Erythroblast (primary cell): ENCODE measurements at regions not wholly inside any gene's neighbourhood (a gene's known extent, or its start where the extent isn't known, plus 50 kb on each side); places are given as distances from the start of the nearest gene placed in this dataset.

ENCODE experiments used
- GATA1 ChIP-seq: IDR thresholded peaks from 2 replicates; pipeline ENCODE4 v1.6.1; 2011; ENCODE audit warnings: low read depth, mild to moderate bottlenecking, control low read depth, low read length, moderate library complexity
- POLR2A ChIP-seq: IDR thresholded peaks from 2 replicates; pipeline ENCODE4 v1.6.1; 2011; ENCODE audit warnings: mild to moderate bottlenecking, low read length

DNA sequence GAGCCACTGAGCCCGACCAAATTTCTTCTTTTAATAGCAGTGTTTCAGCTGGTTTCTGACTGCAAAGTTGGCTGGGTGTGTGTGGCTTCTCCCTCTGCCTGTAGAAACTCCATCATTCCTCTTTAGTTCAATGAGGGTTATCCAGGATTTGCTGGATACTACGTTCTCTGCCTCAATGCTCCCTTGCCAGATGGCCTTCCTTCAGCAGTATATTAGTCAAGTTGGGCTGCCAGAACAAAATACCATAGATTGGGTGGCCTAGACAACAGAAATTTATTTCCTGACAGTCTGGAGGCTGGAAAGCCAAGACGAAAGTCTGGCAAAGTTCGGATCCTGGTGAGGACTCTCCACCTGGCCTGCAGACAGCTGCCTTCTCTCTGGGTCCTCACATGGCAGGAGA lies 103.7 kb downstream of the NOG start:
- TF ChIP-seq POLR2A, result no peak
- no peak for TF ChIP-seq GATA1
